ENCODE measurements at regions not wholly inside any gene's neighbourhood (a gene's known extent, or its start where the extent isn't known, plus 50 kb on each side); places are given as distances from the start of the nearest gene placed in this dataset.

- Histone ChIP-seq H3K36me3 (replicated peaks in 1 of 2) (no peaks in the 10 kb centered on the region), H3K9me3 (replicated peaks in 1 of 3) (no peaks in the 10 kb centered on the region), H3K4me3 (no peak overlapping the region), H3K27ac (no peak overlapping the region), H3K4me1 (replicated peaks in 1 of 2) (no peaks in the 10 kb centered on the region), H3K27me3 (no peaks in the 10 kb centered on the region)
- intact Hi-C loops (cut with DNase I) = no loop called here
- 70 to 89% (median 84%) methylated on average over 1 of the region's 1 CpG for WGBS, 4 donors
- no peak for DNase-seq
- no peak for TF ChIP-seq POLR2A (IDR thresholded peaks at IDR 0.05)
- TF ChIP-seq CTCF (IDR thresholded peaks at IDR 0.05) = no peak
Observed at GRCh38 chr6:88443554-88443953, 277.4 kb upstream of the CNR1 start.

DNA sequence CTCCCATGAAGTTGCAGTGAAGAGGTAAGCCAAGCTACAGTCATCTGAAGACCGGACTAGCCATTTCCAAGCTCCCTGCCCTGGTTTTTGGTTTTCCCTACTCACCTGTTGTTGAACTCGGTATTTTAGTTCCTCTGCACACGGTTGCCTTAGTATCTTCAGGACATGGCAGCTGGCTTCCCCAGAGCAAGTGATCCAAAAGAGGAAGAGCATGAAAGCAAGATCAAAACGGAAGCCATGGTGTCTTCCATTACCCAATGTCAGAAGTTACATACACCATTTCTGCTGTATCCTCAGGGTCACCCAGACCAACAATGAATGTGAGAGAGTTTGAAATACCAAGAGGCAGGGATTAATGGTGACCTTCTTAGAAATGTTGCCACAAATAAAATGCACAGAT is 276.6 kb upstream of the CNR1 start:
- peak in 1 of 7 donors; percentile 7 for DNase-seq
- H3K27me3 ChIP-seq = no peaks in the 10 kb centered on the region
- H3K4me3 ChIP-seq = no peak overlapping the region
- H3K36me3 ChIP-seq (replicated peaks in 1 of 2) = no peaks in the 10 kb centered on the region
- no peaks in the 10 kb centered on the region for H3K4me1 ChIP-seq (replicated peaks in 1 of 2)
- intact Hi-C loops (cut with DNase I) = no loop called here
- WGBS, 4 donors = 60 to 87% (median 85%) methylated on average over 4 of the region's 4 CpGs
- no peaks in the 10 kb centered on the region for H3K9me3 ChIP-seq (replicated peaks in 1 of 3)
- no peak for TF ChIP-seq POLR2A (IDR thresholded peaks at IDR 0.05)
- no peak for TF ChIP-seq CTCF (IDR thresholded peaks at IDR 0.05)
- peak overlapping the region in 1 of 5 donors; percentile 24 for H3K27ac ChIP-seq

DNA sequence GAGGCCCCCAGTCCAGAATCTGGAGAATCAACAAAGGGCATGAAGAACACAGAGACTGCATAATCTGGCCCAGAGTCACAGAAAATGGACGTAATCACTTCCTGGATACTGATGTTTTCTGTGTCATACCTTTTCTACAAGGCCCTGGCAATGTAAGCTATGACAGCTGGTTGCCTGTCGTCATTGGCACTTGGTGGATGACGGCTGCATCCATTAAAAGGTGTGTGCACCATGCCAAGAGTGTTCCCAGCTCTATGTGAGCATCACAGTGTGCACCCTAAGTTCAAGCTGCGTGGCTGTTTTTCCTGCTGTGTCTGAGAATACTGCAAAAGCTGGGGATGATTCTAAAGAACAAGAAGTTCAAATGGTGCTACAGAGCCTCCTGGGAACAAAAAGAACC is 275.2 kb upstream of the CNR1 start:
- intact Hi-C loops (cut with DNase I) = no loop called here
- no peak overlapping the region for H3K27ac ChIP-seq
- WGBS, 4 donors = 78 to 89% (median 83%) methylated on average over 3 to 4 of the region's 4 CpGs

DNA sequence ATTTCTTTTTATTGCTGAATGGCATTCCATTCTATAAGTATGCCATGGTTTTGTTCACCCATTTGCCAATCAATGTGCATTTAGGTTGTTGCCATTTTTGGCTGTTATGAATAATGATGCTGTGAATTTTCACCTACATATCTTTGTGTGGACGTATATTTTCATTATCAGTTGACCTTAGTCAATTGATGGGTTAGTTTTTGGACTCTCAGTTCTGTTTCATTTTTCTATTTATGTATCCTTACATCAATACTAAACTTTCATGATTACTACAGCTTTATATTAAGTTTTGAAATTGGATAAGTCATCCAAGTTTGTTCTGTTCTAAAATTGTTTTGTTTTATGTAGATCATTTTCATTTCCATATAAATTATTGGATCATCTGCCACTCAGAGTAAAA is 261.9 kb upstream of the CNR1 start:
- WGBS, 4 donors = 76 to 83% (median 80%) methylated on average over 1 of the region's 1 CpG
- Histone ChIP-seq H3K4me3 (no peak overlapping the region), H3K27me3 (no peaks in the 10 kb centered on the region), H3K36me3 (replicated peaks in 1 of 2) (no peaks in the 10 kb centered on the region), H3K27ac (no peak overlapping the region), H3K4me1 (replicated peaks in 1 of 2) (no peaks in the 10 kb centered on the region), H3K9me3 (replicated peaks in 1 of 3) (no peaks in the 10 kb centered on the region)
- TF ChIP-seq CTCF (IDR thresholded peaks at IDR 0.05) (no peak), POLR2A (IDR thresholded peaks at IDR 0.05) (no peak)
- DNase-seq = no peak
- intact Hi-C loops (cut with DNase I) = no loop called here

More for the DNA sequence above, 275.2 kb upstream of the CNR1 start:
- Histone ChIP-seq H3K27me3 (no peaks in the 10 kb centered on the region), H3K4me1 (replicated peaks in 1 of 2) (no peaks in the 10 kb centered on the region), H3K4me3 (no peak overlapping the region), H3K36me3 (replicated peaks in 1 of 2) (no peaks in the 10 kb centered on the region), H3K9me3 (replicated peaks in 1 of 3) (no peaks in the 10 kb centered on the region)
- TF ChIP-seq POLR2A (IDR thresholded peaks at IDR 0.05) (no peak), CTCF (IDR thresholded peaks at IDR 0.05) (no peak)
- DNase-seq = no peak
